ENCODE measurements at regions not wholly inside any gene's neighbourhood (a gene's known extent, or its start where the extent isn't known, plus 50 kb on each side); places are given as distances from the start of the nearest gene placed in this dataset.

DNA sequence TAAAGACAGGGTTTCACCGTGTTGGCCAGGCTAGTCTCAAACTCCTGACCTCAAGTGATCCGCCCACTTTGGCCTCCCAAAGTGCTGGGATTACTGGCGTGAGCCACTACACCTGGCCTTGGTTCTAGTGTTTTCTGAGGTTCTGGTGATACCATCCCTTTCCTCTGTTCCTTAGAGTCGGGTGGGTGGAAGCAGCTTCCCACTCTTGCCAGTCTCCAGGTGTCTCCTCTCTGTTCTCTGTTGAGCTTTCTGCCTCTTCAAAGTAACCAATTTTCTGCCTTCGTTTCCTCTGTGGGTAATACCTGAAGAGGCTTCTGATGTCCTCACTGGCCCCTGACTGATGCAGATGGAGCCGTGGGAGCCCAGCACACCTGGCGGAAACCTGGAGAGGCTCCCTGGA is 53.4 kb upstream of the LHX5 start:
- no peaks in the 10 kb centered on the region for H3K36me3 ChIP-seq
- H3K4me1 ChIP-seq = no peaks in the 10 kb centered on the region
- TF ChIP-seq POLR2A (IDR thresholded peaks at IDR 0.05) = no peak
- no peak for TF ChIP-seq CTCF (IDR thresholded peaks at IDR 0.05)
- H3K9me3 ChIP-seq = no peaks in the 10 kb centered on the region
- H3K4me3 ChIP-seq = no peak overlapping the region
- H3K27me3 ChIP-seq = peaks cover 0 to 2% of the 10 kb centered on the region in 2 donors
- no peak for DNase-seq
- H3K27ac ChIP-seq = no peak overlapping the region

- Histone ChIP-seq H3K27me3 (peaks cover 0 to 5% of the 10 kb centered on the region in 2 donors), H3K4me1 (no peaks in the 10 kb centered on the region), H3K9me3 (no peaks in the 10 kb centered on the region), H3K4me3 (no peak overlapping the region), H3K27ac (no peak overlapping the region), H3K36me3 (no peaks in the 10 kb centered on the region)
- TF ChIP-seq CTCF (IDR thresholded peaks at IDR 0.05) (no peak), POLR2A (IDR thresholded peaks at IDR 0.05) (no peak)
- no peak for DNase-seq
These were observed 52.8 kb upstream of the LHX5 start for GRCh38 chr12:113524495-113524894.

DNA sequence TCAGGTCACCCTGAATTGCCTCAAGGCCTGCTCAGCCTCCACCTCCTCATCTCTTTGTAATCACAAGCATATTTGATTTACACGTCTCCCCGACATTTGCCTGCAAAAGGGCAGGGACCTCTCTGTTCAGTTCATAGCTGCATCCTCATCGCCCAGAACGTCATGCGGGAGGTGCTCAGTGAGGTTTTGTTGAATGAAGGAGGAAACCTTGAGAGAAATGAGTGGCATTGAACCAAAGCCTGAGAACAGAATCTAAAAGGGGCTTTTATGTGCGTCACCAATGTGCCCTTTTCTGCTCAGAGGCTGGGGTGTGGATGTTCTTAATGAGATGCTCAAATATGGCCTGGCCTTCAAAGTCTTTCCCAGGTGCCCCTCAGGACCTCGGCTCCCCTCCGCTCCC is 50.0 kb upstream of the LHX5 start:
- Histone ChIP-seq H3K36me3 (no peaks in the 10 kb centered on the region), H3K4me3 (no peak overlapping the region), H3K27me3 (peaks cover 0 to 5% of the 10 kb centered on the region in 2 donors), H3K27ac (no peak overlapping the region), H3K4me1 (no peaks in the 10 kb centered on the region), H3K9me3 (no peaks in the 10 kb centered on the region)
- TF ChIP-seq CTCF (IDR thresholded peaks at IDR 0.05) (no peak), POLR2A (IDR thresholded peaks at IDR 0.05) (no peak)
- DNase-seq = no peak
